H1 (cell line): ENCODE measurements at regions not wholly inside any gene's neighbourhood (a gene's known extent, or its start where the extent isn't known, plus 50 kb on each side); places are given as distances from the start of the nearest gene placed in this dataset.

Source experiments
- CTCF ChIA-PET: fragments of 300-600 bp; sonication (Branson Sonifier 250); formaldehyde crosslinking; loops from one replicate; lab custom pipeline; 2021; ENCODE audit not compliant: partially characterized antibody; lab: Charles Lee
- POLR2A ChIA-PET: fragments of 300-600 bp; sonication (Branson Sonifier 250); formaldehyde crosslinking; loops from one replicate; lab custom pipeline; 2021; ENCODE audit warnings: inconsistent platforms; ENCODE audit not compliant: partially characterized antibody; lab: Charles Lee
- DNase-seq, 2 experiments: peaks; one replicate each; pipeline versions ENCODE4 v3.0.0 to v3.0.0-alpha.2; 2010 to 2022; ENCODE audit warnings: low spot score in 2 of 2, low read depth in 1 of 2, mixed read lengths in 1 of 2
- FAIRE-seq: peaks from 2 replicates; lab custom pipeline; 2011; peaks lifted over from hg19 to GRCh38; lab: Jason Lieb, UNC
- H2AFZ ChIP-seq: 2 replicates; pipeline ENCODE4 v1.8.1; 2012; ENCODE audit warnings: low read length, inconsistent platforms
- H2AK5ac ChIP-seq: 2 replicates; pipeline ENCODE4 v1.6.1; 2013; ENCODE audit warnings: low read depth, low read length
- H2BK120ac ChIP-seq: replicated peaks from 2 replicates; pipeline ENCODE3; 2013; ENCODE audit warnings: low read depth, low read length, inconsistent platforms
- H2BK12ac ChIP-seq: 2 replicates; pipeline ENCODE4 v1.6.1; 2013; ENCODE audit warnings: low read depth, low read length
- H2BK15ac ChIP-seq: 2 replicates; pipeline ENCODE4 v1.6.1; 2013; ENCODE audit warnings: low read length
- H2BK20ac ChIP-seq: 2 replicates; pipeline ENCODE4 v1.6.1; 2013; ENCODE audit warnings: low read length
- H2BK5ac ChIP-seq: 2 replicates; pipeline ENCODE4 v1.6.1; 2013; ENCODE audit warnings: low read depth, low read length
- H3K14ac ChIP-seq: 2 replicates; pipeline ENCODE4 v1.6.1; 2013; ENCODE audit warnings: inconsistent platforms; ENCODE audit not compliant: insufficient read length
- H3K18ac ChIP-seq: 2 replicates; pipeline ENCODE4 v1.6.1; 2013; ENCODE audit warnings: low read length; ENCODE audit errors: extremely low read depth
- H3K23ac ChIP-seq: 2 replicates; pipeline ENCODE4 v1.6.1; 2013; ENCODE audit warnings: inconsistent platforms; ENCODE audit not compliant: insufficient read length
- H3K23me2 ChIP-seq: 2 replicates; pipeline ENCODE4 v1.6.1; 2013; ENCODE audit warnings: low read depth, low read length
- H3K27ac ChIP-seq: 2 replicates; pipeline ENCODE4 v1.6.1; 2011; ENCODE audit warnings: low read depth, low read length, inconsistent platforms
- H3K27me3 ChIP-seq, 4 experiments: replicated peaks in 1 of 4; 1 replicate in 1 of 4; 2 replicates in 3 of 4; pipeline versions ENCODE4 v1.6.1 to v1.8.1; 2011 to 2013; ENCODE audit warnings: low read length in 3 of 4, mild to moderate bottlenecking in 3 of 4, inconsistent platforms in 2 of 4, mixed read lengths in 2 of 4, moderate library complexity in 1 of 4; ENCODE audit not compliant: control insufficient read depth in 3 of 4, insufficient read depth in 3 of 4; ENCODE audit errors: extremely low read depth in 1 of 4
- H3K36me3 ChIP-seq, 4 experiments: 2 replicates each; pipeline versions ENCODE4 v1.6.1 to v1.8.1; 2011 to 2013; ENCODE audit warnings: mild to moderate bottlenecking in 4 of 4, low read length in 3 of 4, moderate library complexity in 2 of 4, control low read depth in 1 of 4, inconsistent platforms in 1 of 4; ENCODE audit not compliant: insufficient read depth in 4 of 4, control insufficient read depth in 2 of 4
- H3K4ac ChIP-seq: replicated peaks from 2 replicates; pipeline ENCODE3; 2013; ENCODE audit warnings: low read length, low read depth, mixed read lengths, inconsistent platforms; ENCODE audit not compliant: insufficient read length
- H3K4me1 ChIP-seq, 4 experiments: replicated peaks in 1 of 4; 1 replicate in 1 of 4; 2 replicates in 3 of 4; pipeline versions ENCODE4 v1.6.1 to v1.8.1; 2011 to 2013; ENCODE audit warnings: low read length in 3 of 4, inconsistent platforms in 2 of 4, mixed read lengths in 1 of 4; ENCODE audit not compliant: insufficient read depth in 4 of 4, control insufficient read depth in 3 of 4
- H3K4me2 ChIP-seq, 2 experiments: 2 replicates each; pipeline versions ENCODE4 v1.6.1 to v1.8.1; 2011 to 2013; ENCODE audit warnings: low read depth in 2 of 2, low read length in 2 of 2, control low read depth in 1 of 2, inconsistent platforms in 1 of 2, mild to moderate bottlenecking in 1 of 2; ENCODE audit not compliant: insufficient read depth in 1 of 2
- H3K4me3 ChIP-seq, 4 experiments: fragments of 200-600, 300-600 bp in 1 of 4; sonication (generic), shearing (Covaris generic), sonication (Bioruptor Twin) in 1 of 4; 2 replicates each; pipeline versions ENCODE4 v1.5.1 to v1.8.1; 2011 to 2016; ENCODE audit warnings: low read length in 4 of 4, low read depth in 3 of 4, control low read depth in 2 of 4, inconsistent platforms in 2 of 4, mild to moderate bottlenecking in 2 of 4, mixed read lengths in 1 of 4, moderate library complexity in 1 of 4; ENCODE audit not compliant: insufficient read depth in 2 of 4; ENCODE audit errors: extremely low read depth in 1 of 4
- H3K56ac ChIP-seq: replicated peaks from 2 replicates; pipeline ENCODE3; 2013; ENCODE audit warnings: low read depth, mild to moderate bottlenecking, mixed read lengths, low read length, inconsistent platforms; ENCODE audit not compliant: insufficient read length
- H3K79me1 ChIP-seq: 2 replicates; pipeline ENCODE4 v1.6.1; 2013; ENCODE audit warnings: low read depth, low read length, control low read depth
- H3K79me2 ChIP-seq, 2 experiments: 2 replicates each; pipeline versions ENCODE4 v1.6.1 to v1.8.1; 2012 to 2013; ENCODE audit warnings: low read length in 2 of 2, mild to moderate bottlenecking in 2 of 2, inconsistent platforms in 1 of 2; ENCODE audit not compliant: insufficient read depth in 2 of 2, control insufficient read depth in 1 of 2
- H3K9ac ChIP-seq, 4 experiments: replicated peaks in 1 of 4; 1 replicate in 1 of 4; 2 replicates in 3 of 4; pipeline versions ENCODE4 v1.6.1 to v1.8.1; 2011 to 2013; ENCODE audit warnings: low read depth in 3 of 4, low read length in 3 of 4, control low read depth in 2 of 4, mild to moderate bottlenecking in 2 of 4, moderate library complexity in 2 of 4, inconsistent platforms in 1 of 4; ENCODE audit errors: extremely low read depth in 1 of 4
- H3K9me3 ChIP-seq, 2 experiments: 2 replicates each; pipeline versions ENCODE4 v1.6.1 to v1.8.1; 2012 to 2013; ENCODE audit warnings: mild to moderate bottlenecking in 2 of 2, moderate library complexity in 2 of 2, control low read depth in 1 of 2, inconsistent platforms in 1 of 2, low read depth in 1 of 2, low read length in 1 of 2, mixed read lengths in 1 of 2; ENCODE audit not compliant: insufficient read depth in 2 of 2
- H4K20me1 ChIP-seq, 2 experiments: replicated peaks in 1 of 2; 2 replicates each; pipeline versions ENCODE3 to v1.8.1; 2011 to 2013; ENCODE audit warnings: inconsistent platforms in 2 of 2, low read length in 2 of 2, mild to moderate bottlenecking in 1 of 2; ENCODE audit not compliant: insufficient read depth in 2 of 2, control insufficient read depth in 1 of 2
- H4K5ac ChIP-seq: 2 replicates; pipeline ENCODE4 v1.6.1; 2013; ENCODE audit warnings: low read length, low read depth, mixed read lengths, inconsistent platforms; ENCODE audit not compliant: insufficient read length
- H4K8ac ChIP-seq: 2 replicates; pipeline ENCODE4 v1.8.0; 2013; ENCODE audit warnings: mild to moderate bottlenecking, moderate library complexity, low read length, inconsistent platforms; ENCODE audit not compliant: insufficient read depth; ENCODE audit errors: extremely low read depth
- H4K91ac ChIP-seq: replicated peaks from 2 replicates; pipeline ENCODE3; 2013; ENCODE audit warnings: low read length, mixed read lengths, inconsistent platforms; ENCODE audit not compliant: insufficient read length
- ATF3 ChIP-seq: IDR thresholded peaks from 2 replicates; pipeline ENCODE4 v1.6.1; 2011; ENCODE audit warnings: low read depth, mild to moderate bottlenecking, low read length; ENCODE audit not compliant: insufficient read depth
- CBX8 ChIP-seq: fragments of 300-800, 300-1000 bp; sonication (generic); IDR thresholded peaks from 2 replicates; pipeline ENCODE4 v1.7.1; 2016; ENCODE audit warnings: low read depth, low read length, borderline replicate concordance
- CHD2 ChIP-seq: IDR thresholded peaks from 2 replicates; pipeline ENCODE4 v1.6.1; 2012; ENCODE audit warnings: low read length, improper control_type of control experiment
- CTBP2 ChIP-seq: IDR thresholded peaks from 2 replicates; pipeline ENCODE4 v1.7.0; 2011; ENCODE audit warnings: borderline replicate concordance, mild to moderate bottlenecking, moderate library complexity, mixed read lengths, low read length; ENCODE audit not compliant: insufficient read depth, insufficient read length
- EZH2 ChIP-seq: fragments of 200-600 bp; sonication (generic); IDR thresholded peaks from 2 replicates; pipeline ENCODE4 v1.7.1; 2012; ENCODE audit warnings: low read depth, mild to moderate bottlenecking, moderate library complexity, low read length, inconsistent platforms; ENCODE audit not compliant: severe bottlenecking
- HDAC2 ChIP-seq, 2 experiments: fragments of 300-600 bp in 1 of 2; sonication (generic) in 1 of 2; IDR thresholded peaks; 2 replicates each; pipeline ENCODE4 v1.6.1; 2011 to 2012; ENCODE audit warnings: low read depth in 2 of 2, low read length in 2 of 2, mild to moderate bottlenecking in 2 of 2, moderate library complexity in 2 of 2, borderline replicate concordance in 1 of 2, inconsistent platforms in 1 of 2
- HDAC6 ChIP-seq: IDR thresholded peaks from one replicate; pipeline ENCODE4 v1.7.1; 2012; ENCODE audit warnings: low read depth, mild to moderate bottlenecking, inconsistent platforms, low read length, moderate library complexity
- POLR2A ChIP-seq, 2 experiments: IDR thresholded peaks; 1 replicate in 1 of 2; 2 replicates in 1 of 2; pipeline ENCODE4 v1.6.1; 2011; ENCODE audit warnings: low read depth in 2 of 2, low read length in 2 of 2, mild to moderate bottlenecking in 2 of 2; ENCODE audit errors: control extremely low read depth in 1 of 2
- RFX5 ChIP-seq: IDR thresholded peaks from 2 replicates; pipeline ENCODE4 v1.6.1; 2011; ENCODE audit warnings: low read depth, low read length, improper control_type of control experiment, borderline replicate concordance
- SIX5 ChIP-seq: IDR thresholded peaks from 2 replicates; pipeline ENCODE4 v1.6.1; 2011; ENCODE audit warnings: mild to moderate bottlenecking, low read depth, low read length
- SP2 ChIP-seq: IDR thresholded peaks from 2 replicates; pipeline ENCODE4 v1.6.1; 2012; ENCODE audit warnings: mild to moderate bottlenecking, low read length, inconsistent platforms
- SRF ChIP-seq: IDR thresholded peaks from 2 replicates; pipeline ENCODE4 v1.6.1; 2011; ENCODE audit warnings: mild to moderate bottlenecking, low read depth, low read length, moderate library complexity
- SUZ12 ChIP-seq: fragments of 200-600 bp; sonication (generic); IDR thresholded peaks from 2 replicates; pipeline ENCODE4 v1.6.1; 2012; ENCODE audit warnings: mild to moderate bottlenecking, inconsistent platforms, low read length, moderate library complexity, mixed read lengths
- TEAD4 ChIP-seq: IDR thresholded peaks from 2 replicates; pipeline ENCODE4 v1.6.1; 2012; ENCODE audit warnings: low read depth, low read length, inconsistent platforms, mixed read lengths
- WGBS, 2 experiments: shearing (Covaris generic) in 1 of 2; methylation state at CpG; one replicate each; pipeline versions ENCODE4 v1.1.6 to v1.1.7; 2013 to 2015; ENCODE audit warnings: low lambda C conversion rate in 2 of 2, mixed read lengths in 2 of 2, inconsistent platforms in 1 of 2, low coverage in 1 of 2, missing lambda C conversion rate in 1 of 2; ENCODE audit not compliant: insufficient replicate concordance in 2 of 2, insufficient coverage in 1 of 2, insufficient read length in 1 of 2; ENCODE audit errors: extremely low coverage in 1 of 2, missing lambda C conversion rate in 1 of 2; 5-methylcytosine and 5-hydroxymethylcytosine counted together

GRCh38 chr6:4268171-4268570 is 132.8 kb upstream of the ECI2 start:
- Histone ChIP-seq H3K36me3 (no peaks in the 10 kb centered on the region), H4K91ac (no peak overlapping the region), H2BK120ac (no peak overlapping the region), H3K27ac (no peak overlapping the region), H2AK5ac (no peak overlapping the region), H3K4me3 (no peak overlapping the region), H4K5ac (no peak overlapping the region), H2AFZ (no peak overlapping the region), H3K14ac (no peak overlapping the region), H3K27me3 (no peaks in the 10 kb centered on the region), H4K8ac (no peak overlapping the region; the same call in 1 of the 2 replicates), H2BK12ac (no peak overlapping the region), H3K18ac (no peak overlapping the region), H3K4me1 (no peaks in the 10 kb centered on the region), H2BK5ac (no peak overlapping the region), H3K79me1 (no peaks in the 10 kb centered on the region), H3K23me2 (peaks cover 2% of the 10 kb centered on the region; the same call in 1 of the 2 replicates), H2BK15ac (no peak overlapping the region), H3K9me3 (no peaks in the 10 kb centered on the region), H4K20me1 (no peaks in the 10 kb centered on the region), H3K56ac (no peak overlapping the region), H2BK20ac (no peak overlapping the region), H3K9ac (no peak overlapping the region), H3K4ac (no peak overlapping the region), H3K4me2 (no peak overlapping the region), H3K79me2 (no peaks in the 10 kb centered on the region), H3K23ac (no peak overlapping the region)
- WGBS, 2 experiments, result 89% methylated on average over 2 of the region's 2 CpGs; no CpG with 5 or more reads in 1 of the 2 experiments
- FAIRE-seq (no peak), DNase-seq (no peak)
- POLR2A ChIA-PET, result no interaction called here
- CTCF ChIA-PET, result no interaction called here
- TF ChIP-seq HDAC2 (IDR thresholded peaks at IDR 0.05; ENCODE audit: borderline replicate concordance in 1 of 2, low read depth in 2 of 2, low read length in 2 of 2) (no peak), ATF3 (no peak), CHD2 (no peak), SUZ12 (no peak), POLR2A (IDR thresholded peaks at IDR 0.05; ENCODE audit: control extremely low read depth in 1 of 2, low read depth in 2 of 2, low read length in 2 of 2) (no peak), CTBP2 (no peak), HDAC6 (no peak), SIX5 (no peak), TEAD4 (no peak), RFX5 (no peak), CBX8 (no peak), SP2 (no peak), EZH2 (no peak), SRF (no peak)
